HL-60 (cell line): ENCODE measurements at regions not wholly inside any gene's neighbourhood (a gene's known extent, or its start where the extent isn't known, plus 50 kb on each side); places are given as distances from the start of the nearest gene placed in this dataset.

Experiments used
- DNase-seq, 2 experiments: peaks; one replicate each; pipeline ENCODE4 v3.0.0-alpha.2; 2010 to 2020; ENCODE audit warnings: low read depth in 1 of 2, low spot score in 1 of 2
- H3K27ac ChIP-seq: fragments of 250-450 bp; sonication (Bioruptor Pico); replicated peaks from 2 replicates; pipeline ENCODE4 v1.5.1; 2020; ENCODE audit warnings: mild to moderate bottlenecking, moderate library complexity
- H3K27me3 ChIP-seq: fragments of 250-450 bp; sonication (Bioruptor Pico); 2 replicates; pipeline ENCODE4 v1.5.1; 2021; ENCODE audit warnings: mild to moderate bottlenecking, moderate library complexity; ENCODE audit not compliant: insufficient read depth, poor library complexity, severe bottlenecking
- H3K4me3 ChIP-seq: replicated peaks from 2 replicates; pipeline ENCODE4 v1.5.1; 2011; ENCODE audit warnings: mild to moderate bottlenecking, control low read depth, low read length; ENCODE audit not compliant: insufficient read depth
- GABPA ChIP-seq: IDR thresholded peaks from 2 replicates; pipeline ENCODE4 v1.6.1; 2012; ENCODE audit warnings: low read depth
- POLR2AphosphoS5 ChIP-seq: IDR thresholded peaks from 2 replicates; pipeline ENCODE4 v1.6.1; 2012; ENCODE audit warnings: low read depth
- SPI1 ChIP-seq: IDR thresholded peaks from 2 replicates; pipeline ENCODE4 v1.6.1; 2012; ENCODE audit warnings: low read depth, mild to moderate bottlenecking, borderline replicate concordance
- TF ChIP-seq, protein P1 (sequence below): IDR thresholded peaks from one replicate; pipeline ENCODE4 v1.5.1; 2011; ENCODE audit warnings: low read length, control low read depth, inconsistent platforms; ENCODE audit not compliant: insufficient read depth
- TF ChIP-seq, protein P2 (sequence below): IDR thresholded peaks from 2 replicates; pipeline ENCODE4 v1.6.1; 2012; ENCODE audit warnings: low read depth; ENCODE audit not compliant: insufficient replicate concordance

DNA sequence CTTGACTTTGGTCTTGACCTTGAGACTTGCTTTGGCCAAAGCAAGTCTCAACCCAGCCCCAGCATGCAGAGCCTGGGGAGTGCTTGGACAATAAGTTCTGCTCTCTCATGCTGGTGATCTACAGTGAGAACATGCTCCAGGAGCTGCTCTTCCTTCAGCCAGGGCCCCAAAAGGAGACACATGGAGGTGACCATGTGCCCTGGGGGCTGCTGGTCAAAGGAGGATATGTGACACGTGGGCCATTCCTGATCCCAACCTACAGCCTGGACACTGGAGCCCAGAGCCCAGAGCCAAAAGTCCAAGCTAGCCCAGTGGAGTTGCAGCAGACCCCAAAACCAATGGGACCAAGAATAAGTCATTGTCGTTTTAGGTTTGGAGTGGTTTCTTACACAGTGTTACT, 78.2 kb upstream of the CHST15 start:
- no peaks in the 10 kb centered on the region for H3K27me3 ChIP-seq
- TF ChIP-seq SPI1: no peak
- no peak for DNase-seq
- no peak overlapping the region for H3K27ac ChIP-seq
- no peak overlapping the region for H3K4me3 ChIP-seq

DNA sequence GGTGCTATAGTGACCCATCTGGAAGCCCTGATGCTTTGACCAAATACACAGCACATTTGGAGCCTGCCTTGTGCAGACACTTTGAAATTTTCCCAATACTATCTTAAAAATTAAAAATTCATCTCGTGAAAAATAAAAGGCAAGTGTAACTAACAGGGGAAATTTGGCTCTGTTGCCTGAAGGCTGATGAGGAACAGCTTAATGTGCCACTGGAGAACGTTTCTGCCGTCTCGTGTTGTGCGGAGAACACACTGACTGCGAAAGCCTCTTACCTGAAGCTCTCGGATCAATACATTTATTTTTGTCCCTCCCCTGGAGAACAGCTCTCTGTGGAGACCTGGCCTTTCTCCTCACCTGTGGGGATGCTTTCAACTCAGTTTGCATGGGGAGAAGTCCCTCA, 77.2 kb upstream of the CHST15 start:
- Histone ChIP-seq H3K27ac (no peak overlapping the region), H3K4me3 (no peak overlapping the region), H3K27me3 (no peaks in the 10 kb centered on the region)
- DNase-seq: no peak
- TF ChIP-seq, protein P1, sequence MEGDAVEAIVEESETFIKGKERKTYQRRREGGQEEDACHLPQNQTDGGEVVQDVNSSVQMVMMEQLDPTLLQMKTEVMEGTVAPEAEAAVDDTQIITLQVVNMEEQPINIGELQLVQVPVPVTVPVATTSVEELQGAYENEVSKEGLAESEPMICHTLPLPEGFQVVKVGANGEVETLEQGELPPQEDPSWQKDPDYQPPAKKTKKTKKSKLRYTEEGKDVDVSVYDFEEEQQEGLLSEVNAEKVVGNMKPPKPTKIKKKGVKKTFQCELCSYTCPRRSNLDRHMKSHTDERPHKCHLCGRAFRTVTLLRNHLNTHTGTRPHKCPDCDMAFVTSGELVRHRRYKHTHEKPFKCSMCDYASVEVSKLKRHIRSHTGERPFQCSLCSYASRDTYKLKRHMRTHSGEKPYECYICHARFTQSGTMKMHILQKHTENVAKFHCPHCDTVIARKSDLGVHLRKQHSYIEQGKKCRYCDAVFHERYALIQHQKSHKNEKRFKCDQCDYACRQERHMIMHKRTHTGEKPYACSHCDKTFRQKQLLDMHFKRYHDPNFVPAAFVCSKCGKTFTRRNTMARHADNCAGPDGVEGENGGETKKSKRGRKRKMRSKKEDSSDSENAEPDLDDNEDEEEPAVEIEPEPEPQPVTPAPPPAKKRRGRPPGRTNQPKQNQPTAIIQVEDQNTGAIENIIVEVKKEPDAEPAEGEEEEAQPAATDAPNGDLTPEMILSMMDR: no peak
- TF ChIP-seq, protein P2, sequence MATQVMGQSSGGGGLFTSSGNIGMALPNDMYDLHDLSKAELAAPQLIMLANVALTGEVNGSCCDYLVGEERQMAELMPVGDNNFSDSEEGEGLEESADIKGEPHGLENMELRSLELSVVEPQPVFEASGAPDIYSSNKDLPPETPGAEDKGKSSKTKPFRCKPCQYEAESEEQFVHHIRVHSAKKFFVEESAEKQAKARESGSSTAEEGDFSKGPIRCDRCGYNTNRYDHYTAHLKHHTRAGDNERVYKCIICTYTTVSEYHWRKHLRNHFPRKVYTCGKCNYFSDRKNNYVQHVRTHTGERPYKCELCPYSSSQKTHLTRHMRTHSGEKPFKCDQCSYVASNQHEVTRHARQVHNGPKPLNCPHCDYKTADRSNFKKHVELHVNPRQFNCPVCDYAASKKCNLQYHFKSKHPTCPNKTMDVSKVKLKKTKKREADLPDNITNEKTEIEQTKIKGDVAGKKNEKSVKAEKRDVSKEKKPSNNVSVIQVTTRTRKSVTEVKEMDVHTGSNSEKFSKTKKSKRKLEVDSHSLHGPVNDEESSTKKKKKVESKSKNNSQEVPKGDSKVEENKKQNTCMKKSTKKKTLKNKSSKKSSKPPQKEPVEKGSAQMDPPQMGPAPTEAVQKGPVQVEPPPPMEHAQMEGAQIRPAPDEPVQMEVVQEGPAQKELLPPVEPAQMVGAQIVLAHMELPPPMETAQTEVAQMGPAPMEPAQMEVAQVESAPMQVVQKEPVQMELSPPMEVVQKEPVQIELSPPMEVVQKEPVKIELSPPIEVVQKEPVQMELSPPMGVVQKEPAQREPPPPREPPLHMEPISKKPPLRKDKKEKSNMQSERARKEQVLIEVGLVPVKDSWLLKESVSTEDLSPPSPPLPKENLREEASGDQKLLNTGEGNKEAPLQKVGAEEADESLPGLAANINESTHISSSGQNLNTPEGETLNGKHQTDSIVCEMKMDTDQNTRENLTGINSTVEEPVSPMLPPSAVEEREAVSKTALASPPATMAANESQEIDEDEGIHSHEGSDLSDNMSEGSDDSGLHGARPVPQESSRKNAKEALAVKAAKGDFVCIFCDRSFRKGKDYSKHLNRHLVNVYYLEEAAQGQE: no peak
- TF ChIP-seq SPI1 (no peak), GABPA (no peak), POLR2AphosphoS5 (no peak)

DNA sequence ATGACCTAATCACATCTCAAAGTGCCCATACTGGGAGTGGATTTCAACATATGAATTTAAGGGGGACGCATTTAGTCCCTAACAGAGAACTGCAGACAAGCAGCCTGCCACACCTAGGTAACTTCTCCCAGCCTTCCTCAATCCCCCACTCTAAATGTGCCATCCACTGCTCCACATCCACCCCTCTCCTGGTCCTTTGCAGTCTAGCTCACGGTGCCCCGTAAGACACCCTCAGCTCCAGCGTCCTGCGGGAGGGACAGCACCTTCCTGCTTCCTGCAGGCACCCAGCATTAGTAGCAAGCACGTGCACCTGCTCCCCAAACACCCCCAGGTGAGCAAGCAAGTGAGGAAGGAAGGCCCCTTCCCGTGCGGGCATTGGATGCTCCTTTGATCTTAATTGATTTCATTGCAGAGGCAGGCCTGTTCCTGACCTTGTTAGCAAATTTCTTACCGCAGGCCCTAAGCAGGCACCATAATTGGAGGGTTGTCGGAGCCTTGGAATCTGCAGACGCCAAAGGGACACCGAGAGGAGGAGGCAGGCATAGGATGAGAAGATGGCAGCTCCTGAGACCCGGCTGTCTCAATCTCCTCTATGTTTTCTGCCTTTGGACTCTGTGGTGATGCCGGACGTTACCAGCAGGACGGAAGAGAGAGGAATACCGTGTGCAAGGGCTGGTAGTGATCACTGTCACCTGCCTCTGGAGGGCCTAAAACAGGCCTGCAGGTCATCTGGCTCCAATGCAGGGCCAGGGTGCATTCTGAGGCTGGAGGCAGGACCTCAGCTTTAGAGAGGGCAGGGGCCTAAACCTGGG, 75.8 kb upstream of the CHST15 start:
- TF ChIP-seq GABPA (no peak), POLR2AphosphoS5 (no peak), SPI1 (no peak)
- TF ChIP-seq, protein P1: no peak
- TF ChIP-seq, protein P2: no peak
- Histone ChIP-seq H3K27me3 (no peaks in the 10 kb centered on the region), H3K4me3 (no peak overlapping the region), H3K27ac (no peak overlapping the region)
- DNase-seq: no peak

DNA sequence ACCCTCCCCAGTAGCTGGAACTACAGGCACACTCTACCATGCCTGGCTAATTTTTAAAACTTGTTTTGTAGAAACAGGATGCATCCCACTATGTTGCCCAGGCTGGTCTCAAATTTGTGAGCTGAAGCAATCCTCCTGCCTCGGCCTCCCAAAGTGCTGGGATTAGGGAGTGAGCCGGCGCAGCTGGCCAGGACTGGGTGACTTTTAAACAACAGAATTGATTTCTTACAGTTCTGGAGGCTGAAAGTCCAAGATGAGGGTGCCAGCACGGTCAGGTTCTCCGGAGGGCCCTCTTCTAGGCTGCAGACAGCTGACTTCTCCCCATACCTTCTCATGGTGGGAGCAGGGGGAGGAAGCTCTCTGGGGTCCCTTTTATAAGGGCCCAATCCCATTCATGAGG, 75.2 kb upstream of the CHST15 start:
- DNase-seq: no peak

More for the DNA sequence above, 75.2 kb upstream of the CHST15 start:
- no peaks in the 10 kb centered on the region for H3K27me3 ChIP-seq
- TF ChIP-seq, protein P1: no peak
- TF ChIP-seq, protein P2: no peak
- TF ChIP-seq GABPA: no peak
- no peak for TF ChIP-seq SPI1
- no peak for TF ChIP-seq POLR2AphosphoS5
- no peak overlapping the region for H3K4me3 ChIP-seq
- no peak overlapping the region for H3K27ac ChIP-seq
